PFSK-1 (cell line): ENCODE measurements at regions not wholly inside any gene's neighbourhood (a gene's known extent, or its start where the extent isn't known, plus 50 kb on each side); places are given as distances from the start of the nearest gene placed in this dataset.

Source experiments
- FOXP2 ChIP-seq: optimal IDR thresholded peaks from 2 replicates; pipeline ENCODE3; 2011; ENCODE audit warnings: borderline replicate concordance, control low read depth, inconsistent platforms; ENCODE audit not compliant: insufficient read depth; ENCODE audit errors: extremely low read length, extremely low read depth
- POLR2AphosphoS5 ChIP-seq: IDR thresholded peaks from 2 replicates; pipeline ENCODE4 v1.6.1; 2012; ENCODE audit warnings: low read depth, mild to moderate bottlenecking, control low read depth, low read length, moderate library complexity
- SIN3A ChIP-seq: IDR thresholded peaks from 2 replicates; pipeline ENCODE4 v1.6.1; 2012; ENCODE audit warnings: mild to moderate bottlenecking, low read length, moderate library complexity, borderline replicate concordance; ENCODE audit not compliant: insufficient read depth
- TAF1 ChIP-seq: IDR thresholded peaks from 2 replicates; pipeline ENCODE4 v1.6.1; 2012; ENCODE audit warnings: low read length, control low read depth, borderline replicate concordance; ENCODE audit not compliant: insufficient read depth
- TF ChIP-seq, protein P1 (sequence below), 2 experiments: IDR thresholded peaks; 2 replicates each; pipeline versions ENCODE4 v1.6.1 to v1.8.0; 2011 to 2012; ENCODE audit warnings: low read depth in 2 of 2, low read length in 2 of 2, control low read depth in 1 of 2, inconsistent platforms in 1 of 2, mild to moderate bottlenecking in 1 of 2, moderate library complexity in 1 of 2; ENCODE audit not compliant: insufficient read depth in 1 of 2

DNA sequence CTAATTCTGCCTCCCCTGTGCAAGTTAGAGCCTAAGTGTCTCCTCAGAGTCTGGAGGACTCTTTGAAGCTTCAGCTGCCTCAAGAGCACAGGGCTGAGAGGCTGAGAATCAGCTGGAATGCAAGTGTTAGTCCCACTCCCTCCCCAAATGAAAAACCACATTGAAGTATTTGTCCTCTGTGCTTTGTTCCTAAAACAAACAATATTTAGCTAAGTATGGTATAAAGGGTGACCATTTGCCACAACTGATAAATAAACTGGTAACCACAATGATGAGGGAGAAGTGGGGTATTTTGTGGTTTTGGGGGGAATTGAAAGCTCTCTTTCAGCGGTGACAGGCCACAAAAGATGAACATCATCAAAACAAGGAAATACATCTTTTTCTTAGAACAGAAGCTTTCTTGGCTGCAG, 91.7 kb upstream of the HDDC2 start:
- no peak for TF ChIP-seq POLR2AphosphoS5
- TF ChIP-seq, protein P1, sequence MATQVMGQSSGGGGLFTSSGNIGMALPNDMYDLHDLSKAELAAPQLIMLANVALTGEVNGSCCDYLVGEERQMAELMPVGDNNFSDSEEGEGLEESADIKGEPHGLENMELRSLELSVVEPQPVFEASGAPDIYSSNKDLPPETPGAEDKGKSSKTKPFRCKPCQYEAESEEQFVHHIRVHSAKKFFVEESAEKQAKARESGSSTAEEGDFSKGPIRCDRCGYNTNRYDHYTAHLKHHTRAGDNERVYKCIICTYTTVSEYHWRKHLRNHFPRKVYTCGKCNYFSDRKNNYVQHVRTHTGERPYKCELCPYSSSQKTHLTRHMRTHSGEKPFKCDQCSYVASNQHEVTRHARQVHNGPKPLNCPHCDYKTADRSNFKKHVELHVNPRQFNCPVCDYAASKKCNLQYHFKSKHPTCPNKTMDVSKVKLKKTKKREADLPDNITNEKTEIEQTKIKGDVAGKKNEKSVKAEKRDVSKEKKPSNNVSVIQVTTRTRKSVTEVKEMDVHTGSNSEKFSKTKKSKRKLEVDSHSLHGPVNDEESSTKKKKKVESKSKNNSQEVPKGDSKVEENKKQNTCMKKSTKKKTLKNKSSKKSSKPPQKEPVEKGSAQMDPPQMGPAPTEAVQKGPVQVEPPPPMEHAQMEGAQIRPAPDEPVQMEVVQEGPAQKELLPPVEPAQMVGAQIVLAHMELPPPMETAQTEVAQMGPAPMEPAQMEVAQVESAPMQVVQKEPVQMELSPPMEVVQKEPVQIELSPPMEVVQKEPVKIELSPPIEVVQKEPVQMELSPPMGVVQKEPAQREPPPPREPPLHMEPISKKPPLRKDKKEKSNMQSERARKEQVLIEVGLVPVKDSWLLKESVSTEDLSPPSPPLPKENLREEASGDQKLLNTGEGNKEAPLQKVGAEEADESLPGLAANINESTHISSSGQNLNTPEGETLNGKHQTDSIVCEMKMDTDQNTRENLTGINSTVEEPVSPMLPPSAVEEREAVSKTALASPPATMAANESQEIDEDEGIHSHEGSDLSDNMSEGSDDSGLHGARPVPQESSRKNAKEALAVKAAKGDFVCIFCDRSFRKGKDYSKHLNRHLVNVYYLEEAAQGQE (IDR thresholded peaks at IDR 0.05; ENCODE audit: insufficient read depth in 1 of 2, low read depth in 2 of 2, low read length in 2 of 2), result no peak
- no peak for TF ChIP-seq SIN3A
- TF ChIP-seq TAF1, result no peak
- no peak for TF ChIP-seq FOXP2
